GM12878 (cell line): ENCODE measurements at regions not wholly inside any gene's neighbourhood (a gene's known extent, or its start where the extent isn't known, plus 50 kb on each side); places are given as distances from the start of the nearest gene placed in this dataset.

Source experiments
- ATAC-seq: fragments of 200-7000 bp; cut with Tn5 transposase; 3 replicates; pipeline ENCODE4 v1.9.1; 2020; ENCODE audit warnings: mild to moderate bottlenecking, moderate library complexity
- BruUV-seq: library from RNA; stranded (reverse); fragments of 400-500 nt; replicated peaks from 2 replicates; lab custom pipeline; 2021; lab: Mats Ljungman, UMichigan
- CTCF ChIA-PET: fragments of 300-600 bp; sonication (Branson Sonifier 250); formaldehyde crosslinking; extraction: SDS; loops from one replicate; lab custom pipeline; 2021; ENCODE audit warnings: inconsistent platforms; lab: Yijun Ruan, JAX
- POLR2A ChIA-PET: fragments of 350-600 bp; formaldehyde crosslinking; extraction: SDS; loops from one replicate; lab custom pipeline; 2021; ENCODE audit warnings: inconsistent platforms; lab: Charles Lee
- RAD21 ChIA-PET: fragments of 300-600 bp; sonication (Branson Sonifier 250); formaldehyde crosslinking; loops from one replicate; lab custom pipeline; 2023; ENCODE audit warnings: antibody characterized with exemption; ENCODE audit not compliant: unreplicated experiment; lab: Charles Lee
- SMC1A ChIA-PET: fragments of 300-600 bp; sonication (Branson Sonifier 250); formaldehyde crosslinking; loops from one replicate; lab custom pipeline; 2023; ENCODE audit not compliant: unreplicated experiment, uncharacterized antibody; lab: Charles Lee
- DNase-seq: peaks from one replicate; pipeline ENCODE4 v3.0.0-alpha.2; 2011; ENCODE audit warnings: low read depth, low spot score
- FAIRE-seq: peaks from 3 replicates; lab custom pipeline; 2011; peaks lifted over from hg19 to GRCh38; lab: Jason Lieb, UNC
- H2AFZ ChIP-seq: 2 replicates; pipeline ENCODE4 v1.6.0; 2011; ENCODE audit warnings: low read depth, low read length, control low read depth; ENCODE audit not compliant: control insufficient read depth
- H3K27ac ChIP-seq: 2 replicates; pipeline ENCODE4 v1.5.1; 2011; ENCODE audit warnings: control low read depth; ENCODE audit not compliant: control insufficient read depth, insufficient read depth
- H3K27me3 ChIP-seq, 2 experiments: replicated peaks in 1 of 2; 2 replicates each; pipeline versions ENCODE4 v1.6.0 to v1.6.1; 2011; ENCODE audit warnings: low read length in 1 of 2; ENCODE audit not compliant: control insufficient read depth in 2 of 2, insufficient read depth in 2 of 2
- H3K36me3 ChIP-seq, 2 experiments: 2 replicates each; pipeline ENCODE4 v1.5.1; 2011; ENCODE audit warnings: low read length in 1 of 2; ENCODE audit not compliant: control insufficient read depth in 2 of 2, insufficient read depth in 2 of 2
- H3K4me1 ChIP-seq: 2 replicates; pipeline ENCODE4 v1.6.1; 2011; ENCODE audit warnings: mild to moderate bottlenecking, low read length, moderate library complexity, mixed read lengths; ENCODE audit not compliant: control insufficient read depth, insufficient read depth
- H3K4me2 ChIP-seq: 2 replicates; pipeline ENCODE4 v1.6.0; 2011; ENCODE audit warnings: control low read depth; ENCODE audit not compliant: control insufficient read depth, insufficient read depth
- H3K4me3 ChIP-seq: fragments of 200-600 bp; sonication (generic); 2 replicates; pipeline ENCODE4 v1.5.1; 2016
- H3K79me2 ChIP-seq: 2 replicates; pipeline ENCODE4 v1.6.0; 2011; ENCODE audit warnings: low read length; ENCODE audit not compliant: control insufficient read depth, insufficient read depth
- H3K9ac ChIP-seq: 2 replicates; pipeline ENCODE4 v1.8.0; 2011; ENCODE audit warnings: low read length, control low read depth, mixed read lengths; ENCODE audit not compliant: control insufficient read depth, insufficient read depth
- H3K9me3 ChIP-seq: replicated peaks from 3 replicates; pipeline ENCODE4 v1.5.1; 2011; ENCODE audit warnings: mild to moderate bottlenecking, low read length; ENCODE audit not compliant: control insufficient read depth, insufficient read depth
- H4K20me1 ChIP-seq: 2 replicates; pipeline ENCODE4 v1.6.0; 2011; ENCODE audit not compliant: control insufficient read depth, insufficient read depth
- HCFC1 ChIP-seq: fragments of 150-350 bp; IDR thresholded peaks from 2 replicates; pipeline ENCODE4 v1.6.1; 2014; ENCODE audit warnings: low read length
- HSF1 ChIP-seq: fragments of 150-350 bp; IDR thresholded peaks from 2 replicates; pipeline ENCODE4 v1.6.1; 2014; ENCODE audit warnings: mild to moderate bottlenecking, low read depth, low read length
- KDM1A ChIP-seq: fragments of 200-600 bp; sonication (generic); IDR thresholded peaks from 2 replicates; pipeline ENCODE4 v1.6.1; 2016; ENCODE audit warnings: borderline replicate concordance
- KLF5 ChIP-seq: fragments of 450-650 bp; IDR thresholded peaks from 2 replicates; pipeline ENCODE4 v1.6.1; 2014; ENCODE audit warnings: mild to moderate bottlenecking; ENCODE audit not compliant: partially characterized antibody
- MLLT1 ChIP-seq: fragments of 450-650 bp; IDR thresholded peaks from 2 replicates; pipeline ENCODE4 v1.6.1; 2016; ENCODE audit warnings: mild to moderate bottlenecking
- NFYB ChIP-seq: IDR thresholded peaks from 2 replicates; pipeline ENCODE4 v1.6.1; 2011; ENCODE audit warnings: low read depth, mild to moderate bottlenecking, low read length, improper control_type of control experiment, moderate library complexity; ENCODE audit not compliant: insufficient read depth
- NR2C2 ChIP-seq: IDR thresholded peaks from 2 replicates; pipeline ENCODE4 v1.6.1; 2011; ENCODE audit warnings: borderline replicate concordance, low read depth; ENCODE audit not compliant: control insufficient read depth, insufficient read length
- PBX3 ChIP-seq: IDR thresholded peaks from 2 replicates; pipeline ENCODE4 v1.6.1; 2011; ENCODE audit warnings: mild to moderate bottlenecking, low read depth, low read length, moderate library complexity; ENCODE audit not compliant: insufficient replicate concordance
- TBL1XR1 ChIP-seq: IDR thresholded peaks from 2 replicates; pipeline ENCODE4 v1.6.1; 2012; ENCODE audit warnings: low read depth, low read length, improper control_type of control experiment
- TCF3 ChIP-seq: IDR thresholded peaks from 2 replicates; pipeline ENCODE4 v1.6.1; 2012; ENCODE audit warnings: low read depth, mild to moderate bottlenecking, low read length, borderline replicate concordance; ENCODE audit not compliant: insufficient read depth
- ZNF207 ChIP-seq: fragments of 450-650 bp; IDR thresholded peaks from 2 replicates; pipeline ENCODE4 v1.6.1; 2014; ENCODE audit warnings: antibody characterized with exemption, mild to moderate bottlenecking, borderline replicate concordance
- ZNF687 ChIP-seq: fragments of 450-650 bp; IDR thresholded peaks from 2 replicates; pipeline ENCODE4 v1.6.1; 2017; ENCODE audit warnings: mild to moderate bottlenecking, moderate library complexity
- WGBS: methylation state at CpG from one replicate; pipeline ENCODE4 v1.1.6; 2016; ENCODE audit warnings: low lambda C conversion rate; ENCODE audit not compliant: insufficient replicate concordance, insufficient coverage; ENCODE audit errors: missing lambda C conversion rate; 5-methylcytosine and 5-hydroxymethylcytosine counted together
- in situ Hi-C: fragments of 300-500 bp; cut with MboI; formaldehyde crosslinking; loops from 9 replicates; pipeline ENCODE4 v1.14.3; 2018; ENCODE audit warnings: mixed read lengths
- intact Hi-C: fragments of 100-400 bp; cut with micrococcal nuclease; formaldehyde crosslinking; loops from one replicate; pipeline ENCODE4 v1.14.2; 2022; ENCODE audit not compliant: unreplicated experiment

GRCh38 chr2:143875295-143876233, 644.4 kb downstream of the ZEB2 start (continued):
- no peak for TF ChIP-seq PBX3
- TF ChIP-seq TBL1XR1, result no peak

- no peak overlapping the region for H3K4me2 ChIP-seq
- no peaks in the 10 kb centered on the region for H3K27me3 ChIP-seq
- RAD21 ChIA-PET, result no interaction called here
- intact Hi-C loops (no loop called here), in situ Hi-C loops (no loop called here)
- H2AFZ ChIP-seq, result no peak overlapping the region
- no peaks in the 10 kb centered on the region for H3K36me3 ChIP-seq
- 88% methylated on average over 3 of the region's 3 CpGs for WGBS
- CTCF ChIA-PET, result no interaction called here
- FAIRE-seq (no peak), DNase-seq (no peak), ATAC-seq (no peak)
- no peak overlapping the region for H3K9ac ChIP-seq
- SMC1A ChIA-PET, result no interaction called here
- H3K4me1 ChIP-seq, result no peaks in the 10 kb centered on the region
- H3K4me3 ChIP-seq, result no peak overlapping the region
- H3K27ac ChIP-seq, result no peak overlapping the region
- POLR2A ChIA-PET, result no interaction called here
- H4K20me1 ChIP-seq, result no peaks in the 10 kb centered on the region
- no peaks in the 10 kb centered on the region for H3K79me2 ChIP-seq
- no peaks in the 10 kb centered on the region for H3K9me3 ChIP-seq
- BruUV-seq, result no TSS peak
- TF ChIP-seq HCFC1 (no peak), KDM1A (no peak), ZNF687 (no peak), NFYB (no peak), ZNF207 (no peak), TCF3 (no peak), KLF5 (no peak), NR2C2 (no peak), HSF1 (no peak), MLLT1 (no peak)
Observed at GRCh38 chr2:143873886-143874285, 646.0 kb downstream of the ZEB2 start.
